ENCODE measurements at regions not wholly inside any gene's neighbourhood (a gene's known extent, or its start where the extent isn't known, plus 50 kb on each side); places are given as distances from the start of the nearest gene placed in this dataset.

- H3K27ac ChIP-seq, result no peak overlapping the region
Observed at GRCh38 chr1:213724640-213725536, 262.9 kb upstream of the PROX1 start.

GRCh38 chr1:213727853-213728592 is 259.8 kb upstream of the PROX1 start:
- Histone ChIP-seq H3K27me3 (no peaks in the 10 kb centered on the region), H3K4me1 (peaks cover 0 to 6% of the 10 kb centered on the region in 2 donors), H3K4me3 (no peak overlapping the region), H3K27ac (no peak overlapping the region), H3K9me3 (peaks cover 0 to 14% of the 10 kb centered on the region in 2 donors), H3K36me3 (no peaks in the 10 kb centered on the region)
- no peak for DNase-seq
- no peak for ATAC-seq
- no peak for TF ChIP-seq CTCF (IDR thresholded peaks at IDR 0.05)
- intact Hi-C loops (cut with DNase I), result no loop called here

More at GRCh38 chr1:213724640-213725536, 262.9 kb upstream of the PROX1 start:
- intact Hi-C loops (cut with DNase I), result no loop called here
- Histone ChIP-seq H3K4me1 (peaks cover 0 to 6% of the 10 kb centered on the region in 2 donors), H3K4me3 (no peak overlapping the region), H3K27me3 (no peaks in the 10 kb centered on the region), H3K36me3 (no peaks in the 10 kb centered on the region), H3K9me3 (peaks cover 0 to 3% of the 10 kb centered on the region in 2 donors)
- no peak for TF ChIP-seq CTCF (IDR thresholded peaks at IDR 0.05)
- ATAC-seq, result peak; percentile 88
- DNase-seq, result peak in 2 of 4 donors; percentile 55 to 68

GRCh38 chr1:213728593-213729536 is 258.9 kb upstream of the PROX1 start:
- H3K36me3 ChIP-seq, result no peaks in the 10 kb centered on the region
- ATAC-seq (no peak), DNase-seq (no peak)
- H3K4me3 ChIP-seq, result no peak overlapping the region
- H3K27me3 ChIP-seq, result no peaks in the 10 kb centered on the region
- H3K4me1 ChIP-seq, result peaks cover 0 to 6% of the 10 kb centered on the region in 2 donors
- peaks cover 0 to 14% of the 10 kb centered on the region in 2 donors for H3K9me3 ChIP-seq
- no peak for TF ChIP-seq CTCF (IDR thresholded peaks at IDR 0.05)
- intact Hi-C loops (cut with DNase I), result no loop called here
- H3K27ac ChIP-seq, result no peak overlapping the region

- H3K27me3 ChIP-seq, result no peaks in the 10 kb centered on the region
- no peak overlapping the region for H3K4me3 ChIP-seq
- H3K36me3 ChIP-seq, result no peaks in the 10 kb centered on the region
- H3K27ac ChIP-seq, result no peak overlapping the region
- no peak for TF ChIP-seq CTCF (IDR thresholded peaks at IDR 0.05)
- no peaks in the 10 kb centered on the region for H3K4me1 ChIP-seq
- ATAC-seq (peak; percentile 96), DNase-seq (peak in 1 of 4 donors; percentile 16)
- intact Hi-C loops (cut with DNase I), result no loop called here
- peaks cover 0 to 14% of the 10 kb centered on the region in 2 donors for H3K9me3 ChIP-seq
Observed at GRCh38 chr1:213733705-213734104, 254.1 kb upstream of the PROX1 start.

All from left lung (tissue), 4 donors.